K562 (cell line): ENCODE measurements at regions not wholly inside any gene's neighbourhood (a gene's known extent, or its start where the extent isn't known, plus 50 kb on each side); places are given as distances from the start of the nearest gene placed in this dataset.

Experiments
- BHLHE40 ChIP-seq: IDR thresholded peaks from 2 replicates; pipeline ENCODE4 v1.6.1; 2011; ENCODE audit warnings: low read length, improper control_type of control experiment
- DNMT1 ChIP-seq: fragments of 450-650 bp; IDR thresholded peaks from 2 replicates; pipeline ENCODE4 v1.6.1; 2016; ENCODE audit warnings: antibody characterized with exemption, mild to moderate bottlenecking
- FOXM1 ChIP-seq, 2 experiments: fragments of 450-650 bp in 1 of 2; sonication (generic) in 1 of 2; formaldehyde crosslinking in 1 of 2; IDR thresholded peaks; 2 replicates each; pipeline versions ENCODE4 v1.6.1 to v1.9.0; 2017 to 2022; ENCODE audit warnings: low read depth in 2 of 2, mild to moderate bottlenecking in 2 of 2, missing genetic modification reagents in 1 of 2, moderate library complexity in 1 of 2
- MAZ ChIP-seq, 2 experiments: fragments of 450-650 bp in 1 of 2; sonication (generic) in 1 of 2; formaldehyde crosslinking; IDR thresholded peaks in 1 of 2; conservative IDR thresholded peaks in 1 of 2; 2 replicates each; pipeline versions ENCODE4 v1.4.0 to v1.5.0; 2020; ENCODE audit warnings: mild to moderate bottlenecking in 1 of 2, missing genetic modification reagents in 1 of 2
- POLR2AphosphoS5 ChIP-seq: IDR thresholded peaks from 2 replicates; pipeline ENCODE4 v1.6.1; 2011; ENCODE audit warnings: mild to moderate bottlenecking, low read depth, low read length, moderate library complexity; ENCODE audit not compliant: control insufficient read depth, insufficient read depth
- SETDB1 ChIP-seq: IDR thresholded peaks from one replicate; pipeline ENCODE4 v1.6.1; 2012; ENCODE audit warnings: low read length, control low read depth, inconsistent platforms
- SRSF9 ChIP-seq: fragments of 200-400 bp; formaldehyde crosslinking; IDR thresholded peaks from 2 replicates; pipeline ENCODE4 v1.6.1; 2017; ENCODE audit warnings: low read depth, low read length, borderline replicate concordance
- ZNF282 ChIP-seq: sonication (generic); formaldehyde crosslinking; IDR thresholded peaks from 2 replicates; pipeline ENCODE4 v1.8.1; 2023; ENCODE audit warnings: missing genetic modification reagents
- TF ChIP-seq, protein P1 (sequence below), 3 experiments: IDR thresholded peaks in 2 of 3; conservative IDR thresholded peaks in 1 of 3; 2 replicates each; pipeline ENCODE4 v1.5.1; 2011 to 2012; ENCODE audit warnings: low read length in 3 of 3, mild to moderate bottlenecking in 3 of 3, control low read depth in 2 of 3, improper control_type of control experiment in 1 of 3, inconsistent platforms in 1 of 3, low read depth in 1 of 3, mixed read lengths in 1 of 3, moderate library complexity in 1 of 3; ENCODE audit not compliant: insufficient read depth in 2 of 3
- TF ChIP-seq, protein P2 (sequence below): conservative IDR thresholded peaks from 2 replicates; pipeline ENCODE4 v1.6.1; 2011; ENCODE audit warnings: low read depth, mild to moderate bottlenecking, low read length; ENCODE audit not compliant: control insufficient read depth
- TF ChIP-seq, protein P3 (sequence below): sonication (generic); formaldehyde crosslinking; IDR thresholded peaks from 2 replicates; pipeline ENCODE4 v1.8.0; 2022; ENCODE audit warnings: missing genetic modification reagents, mild to moderate bottlenecking, borderline replicate concordance
- TF ChIP-seq, protein P4 (sequence below): sonication (generic); formaldehyde crosslinking; IDR thresholded peaks from 2 replicates; pipeline ENCODE4 v1.8.0; 2022; ENCODE audit warnings: mild to moderate bottlenecking, low read depth, missing genetic modification reagents
- TF ChIP-seq, protein P5 (sequence below): sonication (generic); formaldehyde crosslinking; IDR thresholded peaks from 2 replicates; pipeline ENCODE4 v1.8.0; 2022; ENCODE audit warnings: mild to moderate bottlenecking, missing genetic modification reagents
- TF ChIP-seq, protein P6 (sequence below): IDR thresholded peaks from 2 replicates; pipeline ENCODE4 v1.6.1; 2014; ENCODE audit warnings: antibody characterized with exemption

DNA sequence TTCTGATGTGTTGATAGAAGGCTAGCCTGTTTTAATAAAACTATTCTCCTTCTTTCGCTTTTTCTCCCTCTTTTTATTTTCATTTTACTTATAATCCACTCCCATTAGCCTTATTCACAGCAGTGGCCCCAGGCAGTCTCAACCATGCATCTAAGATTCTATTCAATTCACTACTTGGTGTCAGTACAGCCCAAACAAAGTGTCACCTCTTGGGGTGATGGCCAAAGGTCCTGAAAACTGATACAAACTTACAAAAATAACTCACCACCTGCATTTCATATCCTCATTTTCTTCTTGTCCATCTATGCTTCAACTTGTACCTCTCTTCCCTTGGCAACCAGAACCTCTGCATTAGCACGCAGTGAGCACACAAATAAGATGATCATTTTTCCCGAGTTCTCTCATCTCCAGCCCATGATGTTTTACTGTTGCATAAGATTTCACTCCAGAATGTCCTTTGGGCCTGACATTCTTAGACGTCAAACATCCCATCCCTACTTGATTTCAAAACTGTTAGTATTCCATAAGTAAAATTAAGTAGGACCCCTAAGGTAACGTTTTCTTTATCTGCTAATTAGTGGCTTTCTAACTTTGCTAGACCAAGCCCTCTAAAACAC is 559.3 kb upstream of the TNP1 start:
- TF ChIP-seq, protein P1, sequence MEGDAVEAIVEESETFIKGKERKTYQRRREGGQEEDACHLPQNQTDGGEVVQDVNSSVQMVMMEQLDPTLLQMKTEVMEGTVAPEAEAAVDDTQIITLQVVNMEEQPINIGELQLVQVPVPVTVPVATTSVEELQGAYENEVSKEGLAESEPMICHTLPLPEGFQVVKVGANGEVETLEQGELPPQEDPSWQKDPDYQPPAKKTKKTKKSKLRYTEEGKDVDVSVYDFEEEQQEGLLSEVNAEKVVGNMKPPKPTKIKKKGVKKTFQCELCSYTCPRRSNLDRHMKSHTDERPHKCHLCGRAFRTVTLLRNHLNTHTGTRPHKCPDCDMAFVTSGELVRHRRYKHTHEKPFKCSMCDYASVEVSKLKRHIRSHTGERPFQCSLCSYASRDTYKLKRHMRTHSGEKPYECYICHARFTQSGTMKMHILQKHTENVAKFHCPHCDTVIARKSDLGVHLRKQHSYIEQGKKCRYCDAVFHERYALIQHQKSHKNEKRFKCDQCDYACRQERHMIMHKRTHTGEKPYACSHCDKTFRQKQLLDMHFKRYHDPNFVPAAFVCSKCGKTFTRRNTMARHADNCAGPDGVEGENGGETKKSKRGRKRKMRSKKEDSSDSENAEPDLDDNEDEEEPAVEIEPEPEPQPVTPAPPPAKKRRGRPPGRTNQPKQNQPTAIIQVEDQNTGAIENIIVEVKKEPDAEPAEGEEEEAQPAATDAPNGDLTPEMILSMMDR (IDR thresholded peaks at IDR 0.05 in 2 of 3, conservative IDR thresholded peaks at IDR 0.05 in 1 of 3; ENCODE audit: insufficient read depth in 2 of 3, low read depth in 1 of 3, low read length in 3 of 3), result no peak
- TF ChIP-seq, protein P2, sequence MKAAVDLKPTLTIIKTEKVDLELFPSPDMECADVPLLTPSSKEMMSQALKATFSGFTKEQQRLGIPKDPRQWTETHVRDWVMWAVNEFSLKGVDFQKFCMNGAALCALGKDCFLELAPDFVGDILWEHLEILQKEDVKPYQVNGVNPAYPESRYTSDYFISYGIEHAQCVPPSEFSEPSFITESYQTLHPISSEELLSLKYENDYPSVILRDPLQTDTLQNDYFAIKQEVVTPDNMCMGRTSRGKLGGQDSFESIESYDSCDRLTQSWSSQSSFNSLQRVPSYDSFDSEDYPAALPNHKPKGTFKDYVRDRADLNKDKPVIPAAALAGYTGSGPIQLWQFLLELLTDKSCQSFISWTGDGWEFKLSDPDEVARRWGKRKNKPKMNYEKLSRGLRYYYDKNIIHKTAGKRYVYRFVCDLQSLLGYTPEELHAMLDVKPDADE, result no peak
- TF ChIP-seq SRSF9 (no peak), POLR2AphosphoS5 (no peak), BHLHE40 (no peak), SETDB1 (no peak), MAZ (CRISPR knock-in tag; conservative IDR thresholded peaks at IDR 0.05 in 1 of 2, IDR thresholded peaks at IDR 0.05 in 1 of 2) (no peak), ZNF282 (CRISPR knock-in tag) (no peak), DNMT1 (no peak), FOXM1 (IDR thresholded peaks at IDR 0.05; ENCODE audit: low read depth) (no peak), FOXM1 (CRISPR knock-in tag; IDR thresholded peaks at IDR 0.05; ENCODE audit: low read depth) (no peak)
- TF ChIP-seq, protein P3, sequence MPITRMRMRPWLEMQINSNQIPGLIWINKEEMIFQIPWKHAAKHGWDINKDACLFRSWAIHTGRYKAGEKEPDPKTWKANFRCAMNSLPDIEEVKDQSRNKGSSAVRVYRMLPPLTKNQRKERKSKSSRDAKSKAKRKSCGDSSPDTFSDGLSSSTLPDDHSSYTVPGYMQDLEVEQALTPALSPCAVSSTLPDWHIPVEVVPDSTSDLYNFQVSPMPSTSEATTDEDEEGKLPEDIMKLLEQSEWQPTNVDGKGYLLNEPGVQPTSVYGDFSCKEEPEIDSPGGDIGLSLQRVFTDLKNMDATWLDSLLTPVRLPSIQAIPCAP (CRISPR knock-in tag), result no peak
- TF ChIP-seq, protein P4, sequence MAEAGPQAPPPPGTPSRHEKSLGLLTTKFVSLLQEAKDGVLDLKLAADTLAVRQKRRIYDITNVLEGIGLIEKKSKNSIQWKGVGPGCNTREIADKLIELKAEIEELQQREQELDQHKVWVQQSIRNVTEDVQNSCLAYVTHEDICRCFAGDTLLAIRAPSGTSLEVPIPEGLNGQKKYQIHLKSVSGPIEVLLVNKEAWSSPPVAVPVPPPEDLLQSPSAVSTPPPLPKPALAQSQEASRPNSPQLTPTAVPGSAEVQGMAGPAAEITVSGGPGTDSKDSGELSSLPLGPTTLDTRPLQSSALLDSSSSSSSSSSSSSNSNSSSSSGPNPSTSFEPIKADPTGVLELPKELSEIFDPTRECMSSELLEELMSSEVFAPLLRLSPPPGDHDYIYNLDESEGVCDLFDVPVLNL (CRISPR knock-in tag), result no peak
- TF ChIP-seq, protein P5, sequence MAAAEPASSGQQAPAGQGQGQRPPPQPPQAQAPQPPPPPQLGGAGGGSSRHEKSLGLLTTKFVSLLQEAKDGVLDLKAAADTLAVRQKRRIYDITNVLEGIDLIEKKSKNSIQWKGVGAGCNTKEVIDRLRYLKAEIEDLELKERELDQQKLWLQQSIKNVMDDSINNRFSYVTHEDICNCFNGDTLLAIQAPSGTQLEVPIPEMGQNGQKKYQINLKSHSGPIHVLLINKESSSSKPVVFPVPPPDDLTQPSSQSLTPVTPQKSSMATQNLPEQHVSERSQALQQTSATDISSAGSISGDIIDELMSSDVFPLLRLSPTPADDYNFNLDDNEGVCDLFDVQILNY, result no peak
- TF ChIP-seq, protein P6, sequence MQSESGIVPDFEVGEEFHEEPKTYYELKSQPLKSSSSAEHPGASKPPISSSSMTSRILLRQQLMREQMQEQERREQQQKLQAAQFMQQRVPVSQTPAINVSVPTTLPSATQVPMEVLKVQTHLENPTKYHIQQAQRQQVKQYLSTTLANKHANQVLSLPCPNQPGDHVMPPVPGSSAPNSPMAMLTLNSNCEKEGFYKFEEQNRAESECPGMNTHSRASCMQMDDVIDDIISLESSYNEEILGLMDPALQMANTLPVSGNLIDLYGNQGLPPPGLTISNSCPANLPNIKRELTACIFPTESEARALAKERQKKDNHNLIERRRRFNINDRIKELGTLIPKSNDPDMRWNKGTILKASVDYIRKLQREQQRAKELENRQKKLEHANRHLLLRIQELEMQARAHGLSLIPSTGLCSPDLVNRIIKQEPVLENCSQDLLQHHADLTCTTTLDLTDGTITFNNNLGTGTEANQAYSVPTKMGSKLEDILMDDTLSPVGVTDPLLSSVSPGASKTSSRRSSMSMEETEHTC, result no peak
